NT2/D1 (cell line): ENCODE measurements at regions not wholly inside any gene's neighbourhood (a gene's known extent, or its start where the extent isn't known, plus 50 kb on each side); places are given as distances from the start of the nearest gene placed in this dataset.

ENCODE experiments used
- YY1 ChIP-seq: IDR thresholded peaks from 2 replicates; pipeline ENCODE4 v1.6.1; 2011; ENCODE audit not compliant: insufficient read length, insufficient read depth
- ZNF274 ChIP-seq: IDR thresholded peaks from 2 replicates; pipeline ENCODE4 v1.6.1; 2011; ENCODE audit warnings: mild to moderate bottlenecking, low read depth, low read length

GRCh38 chr22:48745842-48746788 is 1081.6 kb downstream of the BRD1 start:
- TF ChIP-seq YY1: no peak
- no peak for TF ChIP-seq ZNF274
